Erythroblast (primary cell): ENCODE measurements at regions not wholly inside any gene's neighbourhood (a gene's known extent, or its start where the extent isn't known, plus 50 kb on each side); places are given as distances from the start of the nearest gene placed in this dataset.

Experiments
- GATA1 ChIP-seq: IDR thresholded peaks from 2 replicates; pipeline ENCODE4 v1.6.1; 2011; ENCODE audit warnings: low read depth, mild to moderate bottlenecking, control low read depth, low read length, moderate library complexity
- POLR2A ChIP-seq: IDR thresholded peaks from 2 replicates; pipeline ENCODE4 v1.6.1; 2011; ENCODE audit warnings: mild to moderate bottlenecking, low read length

- no peak for TF ChIP-seq POLR2A
- no peak for TF ChIP-seq GATA1
These were observed 194.6 kb downstream of the NRIP1 start for GRCh38 chr21:14869984-14870852.
